ENCODE measurements at regions not wholly inside any gene's neighbourhood (a gene's known extent, or its start where the extent isn't known, plus 50 kb on each side); places are given as distances from the start of the nearest gene placed in this dataset.

- no peak overlapping the region for H2AFZ ChIP-seq (ENCODE audit: low read length)
- no peaks in the 10 kb centered on the region for H3K9me3 ChIP-seq (ENCODE audit: low read length)
- DNase-seq (ENCODE audit: low spot score), result no peak
- POLR2A ChIA-PET, result no interaction called here
- no peak for TF ChIP-seq CTCF (conservative IDR thresholded peaks at IDR 0.05; ENCODE audit: low read length)
- no peak for TF ChIP-seq EZH2phosphoT487 (IDR thresholded peaks at IDR 0.05; ENCODE audit: borderline replicate concordance, low read depth, low read length)
- no peaks in the 10 kb centered on the region for H3K4me1 ChIP-seq (ENCODE audit: insufficient read depth, low read length, poor library complexity, severe bottlenecking)
- H3K36me3 ChIP-seq (ENCODE audit: insufficient read depth, low read length), result no peaks in the 10 kb centered on the region
- intact Hi-C loops (cut with micrococcal nuclease; ENCODE audit: unreplicated experiment), result no loop called here
- H4K20me1 ChIP-seq (ENCODE audit: insufficient read depth, low read length), result no peaks in the 10 kb centered on the region
- H3K27ac ChIP-seq (ENCODE audit: low read depth, low read length, poor library complexity, severe bottlenecking), result no peak overlapping the region
- BruUV-seq (replicated peaks), result no TSS peak
- H3K4me2 ChIP-seq (ENCODE audit: low read length), result no peak overlapping the region
- H3K79me2 ChIP-seq (ENCODE audit: insufficient read depth, low read depth, low read length), result no peaks in the 10 kb centered on the region
- CTCF ChIA-PET (ENCODE audit: unreplicated experiment), result no interaction called here
- H3K9me2 ChIP-seq (ENCODE audit: insufficient read depth, low read length), result no peaks in the 10 kb centered on the region
- no peak overlapping the region for H3K4me3 ChIP-seq (ENCODE audit: low read depth, low read length, poor library complexity, severe bottlenecking)
These were observed 350.8 kb downstream of the PDGFC start for GRCh38 chr4:156620786-156621185.

- POLR2A ChIA-PET, result interaction anchor here (0.5 kb wide), 1 partner anchor 344 kb away, joined by 5 read pairs; no protein-coding TSS in a partner anchor
- Histone ChIP-seq H3K36me3 (ENCODE audit: insufficient read depth, low read length) (no peaks in the 10 kb centered on the region), H3K79me2 (ENCODE audit: insufficient read depth, low read depth, low read length) (no peaks in the 10 kb centered on the region), H3K4me1 (ENCODE audit: insufficient read depth, low read length, poor library complexity, severe bottlenecking) (no peaks in the 10 kb centered on the region), H3K9me2 (ENCODE audit: insufficient read depth, low read length) (no peaks in the 10 kb centered on the region), H4K20me1 (ENCODE audit: insufficient read depth, low read length) (no peaks in the 10 kb centered on the region), H3K27ac (ENCODE audit: low read depth, low read length, poor library complexity, severe bottlenecking) (no peak overlapping the region), H3K9me3 (ENCODE audit: low read length) (no peaks in the 10 kb centered on the region), H2AFZ (ENCODE audit: low read length) (no peak overlapping the region), H3K4me2 (ENCODE audit: low read length) (no peak overlapping the region), H3K4me3 (ENCODE audit: low read depth, low read length, poor library complexity, severe bottlenecking) (no peak overlapping the region)
- TF ChIP-seq EZH2phosphoT487 (IDR thresholded peaks at IDR 0.05; ENCODE audit: borderline replicate concordance, low read depth, low read length), result no peak
- CTCF ChIA-PET (ENCODE audit: unreplicated experiment), result no interaction called here
- no TSS peak for BruUV-seq (replicated peaks)
- intact Hi-C loops (cut with micrococcal nuclease; ENCODE audit: unreplicated experiment), result no loop called here
- DNase-seq (ENCODE audit: low spot score), result no peak
These were observed 352.3 kb downstream of the PDGFC start for GRCh38 chr4:156619154-156619934.

- intact Hi-C loops (cut with micrococcal nuclease; ENCODE audit: unreplicated experiment), result no loop called here
- H3K27ac ChIP-seq (ENCODE audit: low read depth, low read length, poor library complexity, severe bottlenecking), result no peak overlapping the region
- no peak overlapping the region for H3K4me3 ChIP-seq (ENCODE audit: low read depth, low read length, poor library complexity, severe bottlenecking)
These were observed 356.5 kb downstream of the PDGFC start for GRCh38 chr4:156615066-156615531.

More at GRCh38 chr4:156615066-156615531, 356.5 kb downstream of the PDGFC start:
- DNase-seq (ENCODE audit: low spot score), result no peak
- H3K9me3 ChIP-seq (ENCODE audit: low read length), result no peaks in the 10 kb centered on the region
- no peaks in the 10 kb centered on the region for H3K9me2 ChIP-seq (ENCODE audit: insufficient read depth, low read length)
- H3K4me1 ChIP-seq (ENCODE audit: insufficient read depth, low read length, poor library complexity, severe bottlenecking), result no peaks in the 10 kb centered on the region
- no peak overlapping the region for H2AFZ ChIP-seq (ENCODE audit: low read length)
- CTCF ChIA-PET (ENCODE audit: unreplicated experiment), result no interaction called here
- POLR2A ChIA-PET, result no interaction called here
- H4K20me1 ChIP-seq (ENCODE audit: insufficient read depth, low read length), result no peaks in the 10 kb centered on the region
- H3K4me2 ChIP-seq (ENCODE audit: low read length), result no peak overlapping the region
- no peak for TF ChIP-seq CTCF (conservative IDR thresholded peaks at IDR 0.05; ENCODE audit: low read length)
- no peaks in the 10 kb centered on the region for H3K36me3 ChIP-seq (ENCODE audit: insufficient read depth, low read length)
- no peaks in the 10 kb centered on the region for H3K79me2 ChIP-seq (ENCODE audit: insufficient read depth, low read depth, low read length)
- no TSS peak for BruUV-seq (replicated peaks)

Measured in OCI-LY7 (cell line).